ENCODE measurements at regions not wholly inside any gene's neighbourhood (a gene's known extent, or its start where the extent isn't known, plus 50 kb on each side); places are given as distances from the start of the nearest gene placed in this dataset.
"Not testable (repeated sequence)": the region's sequence is repeated elsewhere in the genome, so short reads cannot be mapped to it uniquely, and the experiment has no call there.

GRCh38 chr14:106618471-106618951 lies 1092.1 kb downstream of the TMEM121 start:
- DNase-seq: peak; percentile 75

GRCh38 chr14:106619606-106620005 lies 1093.2 kb downstream of the TMEM121 start:
- DNase-seq: peak; percentile 55

GRCh38 chr14:106620368-106620767 lies 1094.0 kb downstream of the TMEM121 start:
- no peak for DNase-seq

- DNase-seq: no peak
Observed at GRCh38 chr14:106622200-106622745, 1095.9 kb downstream of the TMEM121 start.

- no peak for DNase-seq
Observed at GRCh38 chr14:106625186-106625585, 1098.8 kb downstream of the TMEM121 start.

GRCh38 chr14:106626469-106626868 lies 1100.1 kb downstream of the TMEM121 start:
- not testable (repeated sequence) for DNase-seq

- DNase-seq: peak; percentile 53
Observed at GRCh38 chr14:106626942-106627588, 1100.7 kb downstream of the TMEM121 start.

GRCh38 chr14:106631879-106632278 lies 1105.5 kb downstream of the TMEM121 start:
- DNase-seq: no peak

- no peak for DNase-seq
Observed at GRCh38 chr14:106633721-106634120, 1107.3 kb downstream of the TMEM121 start.

GRCh38 chr14:106635569-106635968 lies 1109.2 kb downstream of the TMEM121 start:
- no peak for DNase-seq

- not testable (repeated sequence) for DNase-seq
Observed at GRCh38 chr14:106638786-106639452, 1112.5 kb downstream of the TMEM121 start.

GRCh38 chr14:106642090-106642489 lies 1115.7 kb downstream of the TMEM121 start:
- no peak for DNase-seq

GRCh38 chr14:106642971-106643370 lies 1116.6 kb downstream of the TMEM121 start:
- not testable (repeated sequence) for DNase-seq

- DNase-seq: not testable (repeated sequence)
Observed at GRCh38 chr14:106648874-106649273, 1122.5 kb downstream of the TMEM121 start.

GRCh38 chr14:106651016-106651415 lies 1124.6 kb downstream of the TMEM121 start:
- DNase-seq: no peak

- DNase-seq: no peak
Observed at GRCh38 chr14:106652494-106652893, 1126.1 kb downstream of the TMEM121 start.

- DNase-seq: no peak
Observed at GRCh38 chr14:106657460-106657859, 1131.1 kb downstream of the TMEM121 start.

GRCh38 chr14:106658066-106658860 lies 1131.9 kb downstream of the TMEM121 start:
- DNase-seq: not testable (repeated sequence)

GRCh38 chr14:106661561-106661960 lies 1135.2 kb downstream of the TMEM121 start:
- DNase-seq: peak; percentile 1

GRCh38 chr14:106662936-106663550 lies 1136.7 kb downstream of the TMEM121 start:
- DNase-seq: no peak

GRCh38 chr14:106663805-106664410 lies 1137.5 kb downstream of the TMEM121 start:
- peak; percentile 1 for DNase-seq

GRCh38 chr14:106665814-106666213 lies 1139.4 kb downstream of the TMEM121 start:
- DNase-seq: no peak
